ENCODE measurements at regions not wholly inside any gene's neighbourhood (a gene's known extent, or its start where the extent isn't known, plus 50 kb on each side); places are given as distances from the start of the nearest gene placed in this dataset.

GRCh38 chr6:146894624-146895023 is 295.9 kb downstream of the ADGB start:
- no peak overlapping the region for H3K4me3 ChIP-seq (ENCODE audit: low read depth, poor library complexity, severe bottlenecking)
- WGBS, 2 donors = 94 to 96% methylated on average over 1 of the region's 1 CpG
- TF ChIP-seq POLR2A (IDR thresholded peaks at IDR 0.05) (no peak), CTCF (IDR thresholded peaks at IDR 0.05) (no peak)
- DNase-seq (ENCODE audit: low spot score in 2 of 2) = no peak
- intact Hi-C loops (cut with DNase I; ENCODE audit: low total_unique reads) = no loop called here

GRCh38 chr6:146895101-146895771 is 296.5 kb downstream of the ADGB start:
- no peak overlapping the region for H3K4me3 ChIP-seq (ENCODE audit: low read depth, poor library complexity, severe bottlenecking)
- intact Hi-C loops (cut with DNase I; ENCODE audit: low total_unique reads) = no loop called here
- TF ChIP-seq CTCF (IDR thresholded peaks at IDR 0.05) = no peak
- no peak for TF ChIP-seq POLR2A (IDR thresholded peaks at IDR 0.05)
- no peak for DNase-seq (ENCODE audit: low spot score in 2 of 2)
- 85 to 90% methylated on average over 9 of the region's 9 CpGs for WGBS, 2 donors

- TF ChIP-seq POLR2A (IDR thresholded peaks at IDR 0.05) (no peak), CTCF (IDR thresholded peaks at IDR 0.05) (no peak)
- intact Hi-C loops (cut with DNase I; ENCODE audit: low total_unique reads) = no loop called here
Observed at GRCh38 chr6:146895772-146896061, 296.9 kb downstream of the ADGB start.

GRCh38 chr6:146896062-146896813 is 297.5 kb downstream of the ADGB start:
- no peak overlapping the region for H3K4me3 ChIP-seq (ENCODE audit: low read depth, poor library complexity, severe bottlenecking)
- intact Hi-C loops (cut with DNase I; ENCODE audit: low total_unique reads) = no loop called here
- WGBS, 2 donors = 83 to 87% methylated on average over 8 of the region's 8 CpGs
- TF ChIP-seq POLR2A (IDR thresholded peaks at IDR 0.05) (no peak), CTCF (IDR thresholded peaks at IDR 0.05) (no peak)
- no peak for DNase-seq (ENCODE audit: low spot score in 2 of 2)

More at GRCh38 chr6:146895772-146896061, 296.9 kb downstream of the ADGB start:
- 61 to 69% methylated on average over 3 of the region's 3 CpGs for WGBS, 2 donors
- DNase-seq (ENCODE audit: low spot score in 2 of 2) = no peak
- H3K4me3 ChIP-seq (ENCODE audit: low read depth, poor library complexity, severe bottlenecking) = no peak overlapping the region

- DNase-seq (ENCODE audit: low spot score in 2 of 2) = no peak
- 60 to 66% methylated on average over 4 of the region's 4 CpGs for WGBS, 2 donors
- TF ChIP-seq CTCF (IDR thresholded peaks at IDR 0.05) (no peak), POLR2A (IDR thresholded peaks at IDR 0.05) (no peak)
- H3K4me3 ChIP-seq (ENCODE audit: low read depth, poor library complexity, severe bottlenecking) = no peak overlapping the region
- intact Hi-C loops (cut with DNase I; ENCODE audit: low total_unique reads) = no loop called here
Observed at GRCh38 chr6:146896960-146897701, 298.4 kb downstream of the ADGB start.
